ENCODE measurements at regions not wholly inside any gene's neighbourhood (a gene's known extent, or its start where the extent isn't known, plus 50 kb on each side); places are given as distances from the start of the nearest gene placed in this dataset.
"Not testable (repeated sequence)": the region's sequence is repeated elsewhere in the genome, so short reads cannot be mapped to it uniquely, and the experiment has no call there.

DNA sequence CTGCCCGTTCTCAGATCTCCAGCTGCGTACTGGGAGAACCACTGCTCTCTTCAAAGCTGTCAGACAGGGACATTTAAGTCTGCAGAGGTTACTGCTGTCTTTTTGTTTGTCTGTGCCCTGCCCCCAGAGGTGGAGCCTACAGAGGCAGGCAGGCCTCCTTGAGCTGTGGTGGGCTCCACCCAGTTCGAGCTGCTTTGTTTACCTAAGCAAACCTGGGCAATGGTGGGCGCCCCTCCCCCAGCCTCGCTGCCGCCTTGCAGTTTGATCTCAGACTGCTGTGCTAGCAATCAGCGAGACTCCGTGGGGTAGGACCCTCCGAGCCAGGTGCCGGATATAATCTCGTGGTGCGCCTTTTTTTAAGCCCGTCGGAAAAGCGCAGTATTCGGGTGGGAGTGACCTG lies 66.2 kb upstream of the GPR141 start:
- not testable (repeated sequence) for DNase-seq (ENCODE audit: low spot score)

DNA sequence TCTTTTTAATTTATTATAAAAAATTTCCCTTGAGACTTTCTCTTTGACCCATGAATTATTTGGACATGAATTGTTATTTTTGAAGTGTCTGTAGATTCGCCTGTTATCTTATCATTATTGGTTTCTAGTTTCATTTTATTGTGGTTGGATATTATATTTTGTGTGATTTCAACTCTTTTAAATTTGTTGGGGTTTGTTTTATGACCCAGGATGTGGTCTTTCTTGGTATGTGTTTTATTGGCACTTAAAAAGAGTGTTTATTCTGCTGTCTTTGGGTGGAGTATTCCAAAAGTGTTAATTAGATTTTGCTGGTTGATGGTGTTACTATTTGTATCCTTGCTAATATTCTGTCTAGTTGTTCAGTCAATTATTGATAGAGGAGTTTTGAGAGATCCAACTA lies 50.5 kb upstream of the GPR141 start:
- DNase-seq (ENCODE audit: low spot score) = no peak

All from HuH-7.5 (cell line).